Left ventricle myocardium inferior (tissue), 1 donor: ENCODE measurements at regions not wholly inside any gene's neighbourhood (a gene's known extent, or its start where the extent isn't known, plus 50 kb on each side); places are given as distances from the start of the nearest gene placed in this dataset.
"Not testable (repeated sequence)": the region's sequence is repeated elsewhere in the genome, so short reads cannot be mapped to it uniquely, and the experiment has no call there.

ENCODE experiments used
- DNase-seq: peaks from one replicate; pipeline ENCODE4 v3.0.0-alpha.2; 2020
- H3K27ac ChIP-seq: fragments of 200-600 bp; replicated peaks from 2 replicates; pipeline ENCODE4 v1.8.0; 2021
- H3K27me3 ChIP-seq: fragments of 200-600 bp; 2 replicates; pipeline ENCODE4 v1.8.0; 2021; ENCODE audit warnings: low read depth
- H3K36me3 ChIP-seq: fragments of 200-600 bp; 2 replicates; pipeline ENCODE4 v1.8.0; 2021
- H3K4me1 ChIP-seq: fragments of 200-600 bp; 2 replicates; pipeline ENCODE4 v1.8.0; 2021
- H3K4me3 ChIP-seq: fragments of 200-600 bp; 2 replicates; pipeline ENCODE4 v1.8.0; 2021; ENCODE audit warnings: mild to moderate bottlenecking, moderate library complexity
- H3K9me3 ChIP-seq: fragments of 200-600 bp; replicated peaks from 2 replicates; pipeline ENCODE4 v1.8.0; 2021
- intact Hi-C: fragments of 100-400 bp; cut with micrococcal nuclease; formaldehyde crosslinking; loops from one replicate; pipeline ENCODE4 v1.11.0; 2022
- TF ChIP-seq, protein P1 (sequence below): fragments of 200-600 bp; IDR thresholded peaks from 2 replicates; pipeline ENCODE4 v1.8.0; 2021; ENCODE audit warnings: antibody characterized with exemption, mild to moderate bottlenecking, borderline replicate concordance
- donor health status: DM: no; HTN: yes; CAD: no; lungs with severe emphysema.

DNA sequence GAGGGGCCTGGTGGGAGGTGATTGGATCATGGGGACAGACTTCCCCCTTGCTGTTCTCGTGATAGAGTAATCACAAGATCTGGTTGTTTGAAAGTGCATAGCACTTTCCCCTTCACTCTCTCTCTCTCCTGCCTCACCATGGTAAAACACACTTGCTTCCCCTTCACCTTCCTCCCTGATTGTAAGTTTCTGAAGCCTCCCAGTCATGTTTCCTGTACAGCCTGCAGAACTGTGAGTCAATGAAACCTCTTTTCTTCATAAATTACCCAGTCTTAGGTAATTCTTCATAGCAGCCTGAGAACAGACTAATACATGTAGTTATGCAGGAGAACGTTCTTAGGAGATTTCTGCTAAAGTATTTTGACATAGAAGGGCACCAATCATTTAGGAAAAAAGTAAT, 59.9 kb upstream of the FBXO28 start:
- H3K36me3 ChIP-seq = no peaks in the 10 kb centered on the region
- H3K27ac ChIP-seq = no peak overlapping the region
- no peak for DNase-seq
- no peak overlapping the region for H3K4me3 ChIP-seq
- TF ChIP-seq, protein P1, sequence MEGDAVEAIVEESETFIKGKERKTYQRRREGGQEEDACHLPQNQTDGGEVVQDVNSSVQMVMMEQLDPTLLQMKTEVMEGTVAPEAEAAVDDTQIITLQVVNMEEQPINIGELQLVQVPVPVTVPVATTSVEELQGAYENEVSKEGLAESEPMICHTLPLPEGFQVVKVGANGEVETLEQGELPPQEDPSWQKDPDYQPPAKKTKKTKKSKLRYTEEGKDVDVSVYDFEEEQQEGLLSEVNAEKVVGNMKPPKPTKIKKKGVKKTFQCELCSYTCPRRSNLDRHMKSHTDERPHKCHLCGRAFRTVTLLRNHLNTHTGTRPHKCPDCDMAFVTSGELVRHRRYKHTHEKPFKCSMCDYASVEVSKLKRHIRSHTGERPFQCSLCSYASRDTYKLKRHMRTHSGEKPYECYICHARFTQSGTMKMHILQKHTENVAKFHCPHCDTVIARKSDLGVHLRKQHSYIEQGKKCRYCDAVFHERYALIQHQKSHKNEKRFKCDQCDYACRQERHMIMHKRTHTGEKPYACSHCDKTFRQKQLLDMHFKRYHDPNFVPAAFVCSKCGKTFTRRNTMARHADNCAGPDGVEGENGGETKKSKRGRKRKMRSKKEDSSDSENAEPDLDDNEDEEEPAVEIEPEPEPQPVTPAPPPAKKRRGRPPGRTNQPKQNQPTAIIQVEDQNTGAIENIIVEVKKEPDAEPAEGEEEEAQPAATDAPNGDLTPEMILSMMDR = no peak
- intact Hi-C loops = no loop called here
- H3K9me3 ChIP-seq = peaks cover 5% of the 10 kb centered on the region
- H3K27me3 ChIP-seq = peaks cover 3% of the 10 kb centered on the region
- H3K4me1 ChIP-seq = peaks cover 3% of the 10 kb centered on the region

DNA sequence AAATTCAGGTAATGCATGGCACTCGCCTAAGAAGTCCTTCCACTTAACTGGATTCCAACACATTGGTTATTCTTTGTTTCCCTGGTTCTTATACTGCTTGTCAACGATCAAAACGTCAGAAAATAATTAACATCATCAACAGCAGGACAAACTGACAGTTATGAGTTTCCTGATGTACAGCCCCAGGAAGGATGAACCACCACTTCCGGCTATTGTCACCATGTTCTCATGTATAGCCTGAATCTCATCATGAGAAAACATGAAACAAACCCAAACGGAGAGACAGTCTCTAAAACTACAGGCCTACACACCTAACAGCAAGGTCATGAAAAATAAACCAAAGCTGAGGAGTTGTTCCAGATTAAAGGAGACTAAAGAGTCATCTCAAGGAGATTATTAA, 60.5 kb upstream of the FBXO28 start:
- H3K36me3 ChIP-seq = no peaks in the 10 kb centered on the region
- no peak overlapping the region for H3K4me3 ChIP-seq
- H3K27ac ChIP-seq = no peak overlapping the region
- H3K9me3 ChIP-seq = no peaks in the 10 kb centered on the region
- no peak for DNase-seq
- TF ChIP-seq, protein P1 = no peak
- H3K4me1 ChIP-seq = peaks cover 3% of the 10 kb centered on the region
- H3K27me3 ChIP-seq = peaks cover 3% of the 10 kb centered on the region
- intact Hi-C loops = no loop called here

DNA sequence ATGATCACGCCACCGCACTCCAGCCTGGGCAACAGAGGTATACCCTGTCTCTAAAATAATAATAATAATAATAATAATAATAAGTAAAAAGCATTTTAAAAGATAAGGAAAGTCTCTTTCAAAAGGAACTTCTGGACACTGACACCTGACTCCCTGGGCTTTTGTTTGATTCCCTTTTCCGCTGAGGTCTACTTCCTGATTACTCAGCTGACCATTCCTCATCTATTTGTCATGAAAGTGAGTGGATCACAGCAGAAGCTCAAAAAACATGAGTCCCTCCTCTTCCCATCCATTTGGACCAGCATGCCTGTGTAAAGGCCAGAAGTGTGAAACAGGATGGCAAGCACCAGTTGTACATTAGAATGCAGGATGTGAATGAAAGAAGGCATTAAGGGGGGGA, 61.1 kb upstream of the FBXO28 start:
- TF ChIP-seq, protein P1 = no peak
- intact Hi-C loops = no loop called here
- H3K4me1 ChIP-seq = peaks cover 3% of the 10 kb centered on the region
- H3K4me3 ChIP-seq = no peak overlapping the region
- H3K9me3 ChIP-seq = no peaks in the 10 kb centered on the region
- H3K36me3 ChIP-seq = no peaks in the 10 kb centered on the region
- no peak for DNase-seq
- peaks cover 3% of the 10 kb centered on the region for H3K27me3 ChIP-seq
- H3K27ac ChIP-seq = no peak overlapping the region

DNA sequence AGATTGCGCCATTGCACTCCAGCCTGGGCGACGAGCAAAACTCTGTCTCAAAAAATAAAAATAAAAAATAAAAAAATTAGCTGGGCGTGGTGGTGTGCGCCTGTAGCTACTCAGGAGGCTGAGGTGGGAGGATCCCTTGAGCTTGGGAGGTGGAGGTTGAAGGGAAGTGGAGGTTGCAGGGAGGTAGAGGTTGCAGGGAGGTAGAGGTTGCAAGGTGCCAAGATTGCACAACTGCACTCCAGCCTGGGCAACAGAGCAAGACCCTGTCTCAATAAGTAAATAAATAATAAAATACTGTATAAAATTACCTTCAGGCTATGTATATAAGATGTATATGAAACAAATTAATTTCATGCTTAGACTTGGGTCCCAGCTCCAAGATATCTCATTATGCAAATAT, 62.1 kb upstream of the FBXO28 start:
- H3K4me3 ChIP-seq, H3K36me3 ChIP-seq, intact Hi-C loops, H3K4me1 ChIP-seq, H3K27ac ChIP-seq, H3K27me3 ChIP-seq, H3K9me3 ChIP-seq, DNase-seq: not testable (repeated sequence)

DNA sequence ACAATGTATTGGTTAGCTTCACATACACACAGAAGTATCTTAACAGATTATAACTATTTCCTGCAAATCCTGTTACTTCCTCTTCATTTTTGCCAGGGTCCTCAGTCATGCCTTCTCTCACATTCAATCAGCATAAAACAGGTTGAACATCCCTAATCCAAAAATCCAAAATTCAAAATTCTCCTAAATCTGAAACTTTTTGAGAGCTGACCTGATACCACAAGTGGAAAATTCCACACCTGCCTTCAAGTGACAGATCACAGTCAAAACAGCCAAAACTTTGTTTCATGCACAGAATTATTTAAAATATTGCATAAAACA, 62.9 kb upstream of the FBXO28 start:
- no peak overlapping the region for H3K4me3 ChIP-seq
- no peak overlapping the region for H3K27ac ChIP-seq
- intact Hi-C loops = no loop called here
- DNase-seq = no peak
- TF ChIP-seq, protein P1 = no peak
- H3K4me1 ChIP-seq = peaks cover 3% of the 10 kb centered on the region
- H3K27me3 ChIP-seq = peaks cover 3% of the 10 kb centered on the region
- no peaks in the 10 kb centered on the region for H3K9me3 ChIP-seq
- no peaks in the 10 kb centered on the region for H3K36me3 ChIP-seq

DNA sequence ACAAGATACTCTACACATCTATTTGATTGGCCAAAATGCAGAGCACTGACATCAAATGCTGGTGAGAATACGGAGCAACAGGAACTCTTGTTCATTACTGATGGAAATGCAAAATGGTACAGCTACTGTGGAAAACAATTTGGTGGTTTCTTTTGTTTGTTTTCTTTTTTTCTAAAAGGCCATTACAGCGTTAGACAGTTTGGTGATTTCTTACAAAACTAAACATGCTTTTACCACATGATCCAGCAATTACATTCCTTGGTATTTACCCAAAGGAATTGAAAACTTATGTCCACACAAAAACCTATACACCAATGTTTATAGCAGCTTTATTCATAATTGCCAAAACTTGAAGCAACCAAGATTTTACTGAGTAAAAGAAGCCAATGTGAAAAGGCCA, 66.4 kb upstream of the FBXO28 start:
- intact Hi-C loops = no loop called here
- Histone ChIP-seq H3K36me3 (no peaks in the 10 kb centered on the region), H3K27ac (no peak overlapping the region), H3K27me3 (peaks cover 3% of the 10 kb centered on the region), H3K4me3 (no peak overlapping the region), H3K4me1 (peaks cover 3% of the 10 kb centered on the region), H3K9me3 (no peaks in the 10 kb centered on the region)
- no peak for DNase-seq
- TF ChIP-seq, protein P1 = no peak
